RWPE2 (cell line): ENCODE measurements at regions not wholly inside any gene's neighbourhood (a gene's known extent, or its start where the extent isn't known, plus 50 kb on each side); places are given as distances from the start of the nearest gene placed in this dataset.

Source experiments
- ATAC-seq: fragments of 200-7000 bp; cut with Tn5 transposase; 3 replicates; pipeline ENCODE4 v1.9.1; 2021; ENCODE audit warnings: low read depth
- DNase-seq: peaks from one replicate; pipeline ENCODE4 v3.0.0-alpha.2; 2020; ENCODE audit warnings: low spot score
- H3K27ac ChIP-seq: fragments of 450-650 bp; 2 replicates; pipeline ENCODE4 v1.5.1; 2017; ENCODE audit warnings: mild to moderate bottlenecking; ENCODE audit not compliant: poor library complexity, severe bottlenecking
- H3K27me3 ChIP-seq: fragments of 250-450 bp; sonication (Bioruptor Pico); 2 replicates; pipeline ENCODE4 v1.5.1; 2021; ENCODE audit warnings: mild to moderate bottlenecking, moderate library complexity; ENCODE audit not compliant: insufficient read depth, poor library complexity, severe bottlenecking
- H3K36me3 ChIP-seq: fragments of 250-450 bp; sonication (Bioruptor Pico); 2 replicates; pipeline ENCODE4 v1.5.1; 2020; ENCODE audit warnings: low read depth, mild to moderate bottlenecking, moderate library complexity
- H3K4me1 ChIP-seq: fragments of 250-450 bp; sonication (Bioruptor Pico); 2 replicates; pipeline ENCODE4 v1.5.1; 2021; ENCODE audit warnings: mild to moderate bottlenecking, moderate library complexity; ENCODE audit not compliant: insufficient read depth, poor library complexity, severe bottlenecking
- H3K4me3 ChIP-seq: fragments of 250-450 bp; sonication (Bioruptor Pico); 2 replicates; pipeline ENCODE4 v1.5.1; 2021; ENCODE audit warnings: mild to moderate bottlenecking, moderate library complexity; ENCODE audit not compliant: severe bottlenecking
- H3K9me3 ChIP-seq: fragments of 250-450 bp; sonication (Bioruptor Pico); 2 replicates; pipeline ENCODE4 v1.5.1; 2021; ENCODE audit warnings: mild to moderate bottlenecking, moderate library complexity; ENCODE audit not compliant: severe bottlenecking
- TF ChIP-seq, protein P1 (sequence below): fragments of 450-650 bp; IDR thresholded peaks from one replicate; pipeline ENCODE4 v1.5.1; 2017; ENCODE audit warnings: mild to moderate bottlenecking, moderate library complexity; ENCODE audit not compliant: poor library complexity, severe bottlenecking

DNA sequence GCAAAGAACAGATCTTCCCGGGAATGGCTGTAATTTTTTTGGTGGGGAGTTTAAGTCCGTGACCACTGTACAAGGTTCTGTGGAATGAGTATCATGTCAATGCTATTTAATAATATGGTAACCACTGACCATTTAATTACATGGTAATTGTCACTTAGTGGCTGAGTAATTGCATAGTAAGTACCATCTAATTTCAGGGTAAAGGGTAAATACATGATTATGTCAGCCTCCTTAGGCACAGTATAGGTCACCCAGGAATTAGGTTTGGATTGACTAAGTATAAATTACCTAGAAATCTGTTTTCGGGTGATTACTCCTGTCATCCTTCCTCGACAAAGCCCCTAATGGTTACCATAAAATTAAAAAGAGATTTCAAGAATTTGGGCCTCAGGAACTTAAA lies 120.1 kb upstream of the AGBL1 start:
- TF ChIP-seq, protein P1, sequence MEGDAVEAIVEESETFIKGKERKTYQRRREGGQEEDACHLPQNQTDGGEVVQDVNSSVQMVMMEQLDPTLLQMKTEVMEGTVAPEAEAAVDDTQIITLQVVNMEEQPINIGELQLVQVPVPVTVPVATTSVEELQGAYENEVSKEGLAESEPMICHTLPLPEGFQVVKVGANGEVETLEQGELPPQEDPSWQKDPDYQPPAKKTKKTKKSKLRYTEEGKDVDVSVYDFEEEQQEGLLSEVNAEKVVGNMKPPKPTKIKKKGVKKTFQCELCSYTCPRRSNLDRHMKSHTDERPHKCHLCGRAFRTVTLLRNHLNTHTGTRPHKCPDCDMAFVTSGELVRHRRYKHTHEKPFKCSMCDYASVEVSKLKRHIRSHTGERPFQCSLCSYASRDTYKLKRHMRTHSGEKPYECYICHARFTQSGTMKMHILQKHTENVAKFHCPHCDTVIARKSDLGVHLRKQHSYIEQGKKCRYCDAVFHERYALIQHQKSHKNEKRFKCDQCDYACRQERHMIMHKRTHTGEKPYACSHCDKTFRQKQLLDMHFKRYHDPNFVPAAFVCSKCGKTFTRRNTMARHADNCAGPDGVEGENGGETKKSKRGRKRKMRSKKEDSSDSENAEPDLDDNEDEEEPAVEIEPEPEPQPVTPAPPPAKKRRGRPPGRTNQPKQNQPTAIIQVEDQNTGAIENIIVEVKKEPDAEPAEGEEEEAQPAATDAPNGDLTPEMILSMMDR = no peak
- Histone ChIP-seq H3K27ac (no peak overlapping the region), H3K36me3 (no peaks in the 10 kb centered on the region), H3K27me3 (peaks cover 7% of the 10 kb centered on the region), H3K9me3 (no peaks in the 10 kb centered on the region), H3K4me3 (no peak overlapping the region), H3K4me1 (no peaks in the 10 kb centered on the region)
- ATAC-seq (no peak), DNase-seq (no peak)

DNA sequence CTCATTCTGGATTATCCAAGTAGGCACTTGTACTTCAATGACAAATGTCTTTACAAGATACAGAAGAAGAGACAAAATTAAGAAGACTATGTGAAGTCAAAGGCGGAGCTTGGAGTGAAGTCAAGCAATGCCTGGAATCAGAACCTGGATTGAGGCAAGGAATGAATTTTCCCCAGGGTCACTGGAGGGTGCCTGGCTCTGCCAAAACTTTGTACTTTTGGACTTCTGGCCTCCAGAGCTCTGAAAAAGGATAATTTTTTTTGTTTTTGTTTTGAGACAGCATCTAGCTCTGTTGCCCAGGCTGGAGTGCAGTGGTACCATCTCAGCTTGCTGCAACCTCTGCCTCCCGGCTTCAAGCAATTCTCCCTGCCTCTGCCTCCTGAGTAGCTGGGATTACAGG lies 119.3 kb upstream of the AGBL1 start:
- no peaks in the 10 kb centered on the region for H3K9me3 ChIP-seq
- no peaks in the 10 kb centered on the region for H3K36me3 ChIP-seq
- peaks cover 7% of the 10 kb centered on the region for H3K27me3 ChIP-seq
- DNase-seq = no peak
- no peak overlapping the region for H3K27ac ChIP-seq
- H3K4me1 ChIP-seq = no peaks in the 10 kb centered on the region
- ATAC-seq = no peak
- H3K4me3 ChIP-seq = no peak overlapping the region
- TF ChIP-seq, protein P1 = no peak

DNA sequence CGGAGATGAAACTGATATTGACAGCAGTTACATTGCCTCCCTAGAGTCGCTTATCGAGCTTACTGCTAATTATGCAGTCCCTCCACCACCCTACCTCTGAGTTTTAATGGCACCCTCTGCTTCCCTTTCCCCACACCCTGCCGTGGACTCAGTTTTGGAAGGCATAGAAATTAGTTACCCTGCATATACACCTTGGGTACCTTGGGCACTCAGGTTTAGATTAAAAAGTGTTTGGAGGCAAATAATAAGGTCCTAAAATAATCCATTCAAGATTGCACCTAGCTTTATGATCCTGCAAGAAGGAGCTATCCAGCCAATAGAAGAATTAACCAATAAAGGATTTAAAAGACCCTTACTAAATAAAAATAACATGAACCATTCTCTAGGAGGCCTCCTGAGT lies 117.8 kb upstream of the AGBL1 start:
- ATAC-seq (no peak), DNase-seq (no peak)
- Histone ChIP-seq H3K4me3 (no peak overlapping the region), H3K9me3 (no peaks in the 10 kb centered on the region), H3K4me1 (no peaks in the 10 kb centered on the region), H3K27me3 (peaks cover 7% of the 10 kb centered on the region), H3K27ac (no peak overlapping the region), H3K36me3 (no peaks in the 10 kb centered on the region)
- TF ChIP-seq, protein P1 = no peak

DNA sequence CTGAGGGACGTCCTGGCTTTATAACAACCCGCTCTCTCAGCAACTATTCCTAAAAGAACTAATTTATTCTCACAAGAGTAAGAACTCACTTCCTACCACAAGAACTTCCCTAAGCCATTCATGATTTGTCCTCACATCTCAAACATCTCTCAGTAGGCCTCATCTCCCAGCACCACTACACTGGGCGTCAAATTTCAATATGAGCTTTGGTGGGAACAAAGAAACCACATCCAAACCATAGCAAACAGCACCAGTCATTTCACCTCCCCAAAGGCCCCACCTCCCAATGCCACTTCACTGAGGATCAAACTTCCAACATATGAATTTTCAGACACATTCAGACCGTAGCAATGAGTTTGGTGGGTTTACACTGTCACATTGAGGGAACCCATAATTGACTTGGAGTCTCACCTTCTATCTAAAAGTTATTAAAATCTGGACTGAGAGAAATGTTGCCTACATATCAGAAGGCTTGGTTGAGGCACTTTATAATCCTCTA lies 116.4 kb upstream of the AGBL1 start:
- Histone ChIP-seq H3K4me1 (no peaks in the 10 kb centered on the region), H3K4me3 (no peak overlapping the region), H3K36me3 (no peaks in the 10 kb centered on the region), H3K27ac (no peak overlapping the region), H3K9me3 (no peaks in the 10 kb centered on the region), H3K27me3 (peaks cover 7% of the 10 kb centered on the region)
- ATAC-seq (no peak), DNase-seq (no peak)
- TF ChIP-seq, protein P1 = no peak

DNA sequence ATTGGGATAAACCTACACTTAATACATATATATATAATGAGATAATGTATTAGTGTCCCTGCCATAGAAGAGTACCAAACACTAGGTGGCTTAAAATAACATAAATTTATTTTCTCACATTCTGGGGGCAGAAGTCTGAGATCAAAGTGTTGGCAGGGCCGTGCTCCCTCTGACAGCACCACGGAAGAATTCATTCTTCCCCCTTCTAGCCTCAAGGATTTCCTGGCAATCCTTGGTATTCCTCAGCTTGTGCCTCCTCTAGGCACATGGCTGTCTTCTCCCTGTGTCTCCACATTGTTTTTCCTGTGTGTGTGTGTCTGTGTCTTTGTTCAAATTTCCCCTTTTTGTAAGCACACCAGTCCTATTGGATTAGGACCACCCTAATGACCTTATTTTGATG lies 115.2 kb upstream of the AGBL1 start:
- DNase-seq = no peak
- TF ChIP-seq, protein P1 = no peak
- H3K9me3 ChIP-seq = no peaks in the 10 kb centered on the region
- no peaks in the 10 kb centered on the region for H3K36me3 ChIP-seq
- ATAC-seq = no peak
- H3K4me3 ChIP-seq = no peak overlapping the region
- no peaks in the 10 kb centered on the region for H3K4me1 ChIP-seq
- H3K27me3 ChIP-seq = peaks cover 4% of the 10 kb centered on the region
- H3K27ac ChIP-seq = no peak overlapping the region
